NB4 (cell line): ENCODE measurements at regions not wholly inside any gene's neighbourhood (a gene's known extent, or its start where the extent isn't known, plus 50 kb on each side); places are given as distances from the start of the nearest gene placed in this dataset.

Experiments used
- CTCF ChIP-seq: IDR thresholded peaks from one replicate; pipeline ENCODE4 v1.5.1; 2012; ENCODE audit warnings: low read depth, low read length
- POLR2A ChIP-seq: IDR thresholded peaks from 2 replicates; pipeline ENCODE4 v1.6.1; 2011; ENCODE audit warnings: mild to moderate bottlenecking; ENCODE audit not compliant: insufficient read length; ENCODE audit errors: extremely low read depth

- TF ChIP-seq CTCF = no peak
- TF ChIP-seq POLR2A = no peak
These were observed 793.6 kb upstream of the RAG2 start for GRCh38 chr11:37391615-37392014.
